ENCODE measurements at regions not wholly inside any gene's neighbourhood (a gene's known extent, or its start where the extent isn't known, plus 50 kb on each side); places are given as distances from the start of the nearest gene placed in this dataset.

DNA sequence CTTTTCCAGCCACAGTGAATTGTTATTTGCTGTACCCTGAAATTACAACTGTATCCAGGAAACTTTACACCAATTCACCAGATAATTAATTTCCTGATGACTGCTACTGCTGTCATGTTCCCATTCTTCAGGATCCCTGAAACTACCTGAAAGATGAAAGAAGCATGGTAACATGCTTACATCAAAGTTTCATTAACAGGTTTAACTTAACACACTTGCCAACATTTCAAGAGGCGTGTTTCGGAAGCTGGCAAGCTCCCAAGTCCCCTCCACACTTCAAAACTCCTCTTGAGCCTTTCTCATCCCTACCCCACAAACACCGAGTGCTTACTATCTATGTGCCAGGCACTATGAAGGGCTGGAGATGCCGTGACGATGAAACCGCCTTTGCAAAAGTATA is 88.6 kb downstream of the MPP7 start:
- TF ChIP-seq, protein P1, sequence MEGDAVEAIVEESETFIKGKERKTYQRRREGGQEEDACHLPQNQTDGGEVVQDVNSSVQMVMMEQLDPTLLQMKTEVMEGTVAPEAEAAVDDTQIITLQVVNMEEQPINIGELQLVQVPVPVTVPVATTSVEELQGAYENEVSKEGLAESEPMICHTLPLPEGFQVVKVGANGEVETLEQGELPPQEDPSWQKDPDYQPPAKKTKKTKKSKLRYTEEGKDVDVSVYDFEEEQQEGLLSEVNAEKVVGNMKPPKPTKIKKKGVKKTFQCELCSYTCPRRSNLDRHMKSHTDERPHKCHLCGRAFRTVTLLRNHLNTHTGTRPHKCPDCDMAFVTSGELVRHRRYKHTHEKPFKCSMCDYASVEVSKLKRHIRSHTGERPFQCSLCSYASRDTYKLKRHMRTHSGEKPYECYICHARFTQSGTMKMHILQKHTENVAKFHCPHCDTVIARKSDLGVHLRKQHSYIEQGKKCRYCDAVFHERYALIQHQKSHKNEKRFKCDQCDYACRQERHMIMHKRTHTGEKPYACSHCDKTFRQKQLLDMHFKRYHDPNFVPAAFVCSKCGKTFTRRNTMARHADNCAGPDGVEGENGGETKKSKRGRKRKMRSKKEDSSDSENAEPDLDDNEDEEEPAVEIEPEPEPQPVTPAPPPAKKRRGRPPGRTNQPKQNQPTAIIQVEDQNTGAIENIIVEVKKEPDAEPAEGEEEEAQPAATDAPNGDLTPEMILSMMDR (IDR thresholded peaks at IDR 0.05), result no peak
- no peak for TF ChIP-seq ZFX (IDR thresholded peaks at IDR 0.05; ENCODE audit: borderline replicate concordance)
- H3K27ac ChIP-seq, result no peak overlapping the region

DNA sequence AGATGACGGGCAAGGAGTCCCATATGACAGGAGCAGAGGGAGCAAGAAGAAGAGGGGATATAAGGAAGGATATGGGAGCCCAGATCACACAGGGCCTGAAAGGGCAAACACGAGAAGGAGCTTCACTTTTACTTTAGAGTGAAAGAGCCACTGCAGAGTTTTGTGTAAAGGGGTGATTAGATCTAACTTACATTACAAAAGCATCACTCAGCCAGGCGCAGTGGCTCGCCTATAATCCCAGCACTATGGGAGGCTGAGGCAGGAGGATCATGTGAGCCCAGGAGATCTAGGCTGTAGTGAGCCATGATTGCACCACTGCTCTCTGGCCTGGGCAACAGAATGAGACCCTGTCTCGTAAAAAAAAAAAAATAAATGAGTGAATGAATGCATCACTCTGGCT is 91.1 kb downstream of the MPP7 start:
- no peak overlapping the region for H3K27ac ChIP-seq
- TF ChIP-seq, protein P1 (IDR thresholded peaks at IDR 0.05), result no peak
- TF ChIP-seq ZFX (IDR thresholded peaks at IDR 0.05; ENCODE audit: borderline replicate concordance), result no peak

DNA sequence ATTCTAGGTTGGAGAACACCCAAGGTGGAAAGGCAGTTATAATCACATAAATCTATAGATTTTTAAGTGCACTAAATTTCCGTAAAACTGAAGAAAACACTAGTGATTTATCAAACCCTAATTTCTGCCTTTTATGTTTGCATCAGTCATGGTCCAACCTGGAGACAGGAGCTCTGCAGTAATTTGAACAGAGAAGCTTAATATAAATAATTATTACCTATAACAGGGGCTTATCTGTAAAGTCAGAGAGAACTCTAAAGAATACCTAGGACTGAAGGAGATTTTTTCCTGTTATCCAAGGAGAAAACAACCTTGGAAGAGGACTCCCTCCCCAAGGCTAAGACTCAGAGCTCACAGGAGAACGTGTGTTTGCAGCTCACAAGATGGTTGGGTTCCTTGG is 95.1 kb downstream of the MPP7 start:
- H3K27ac ChIP-seq, result no peak overlapping the region
- TF ChIP-seq, protein P1 (IDR thresholded peaks at IDR 0.05), result no peak
- TF ChIP-seq ZFX (IDR thresholded peaks at IDR 0.05; ENCODE audit: borderline replicate concordance), result no peak

DNA sequence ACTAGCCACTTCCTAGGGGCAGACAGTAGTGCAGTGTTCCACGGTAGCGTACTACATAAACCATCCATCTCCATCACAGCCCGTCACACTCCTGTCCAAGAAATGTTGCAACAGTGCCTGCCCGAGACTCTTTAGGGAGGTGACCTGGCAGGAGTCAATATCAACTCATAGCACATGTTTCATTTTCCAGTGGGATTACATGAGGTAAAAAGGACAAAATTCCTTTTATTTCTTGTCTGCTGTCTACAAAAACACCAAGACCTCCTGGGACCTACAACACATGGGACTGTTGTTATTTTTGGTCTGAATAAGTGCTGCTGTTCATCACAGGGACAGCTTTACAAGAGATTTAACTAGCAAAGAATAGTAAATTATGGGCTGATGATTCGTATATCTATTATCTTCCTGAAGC is 99.9 kb downstream of the MPP7 start:
- TF ChIP-seq ZFX (IDR thresholded peaks at IDR 0.05; ENCODE audit: borderline replicate concordance), result no peak
- TF ChIP-seq, protein P1 (IDR thresholded peaks at IDR 0.05), result no peak
- no peak overlapping the region for H3K27ac ChIP-seq

DNA sequence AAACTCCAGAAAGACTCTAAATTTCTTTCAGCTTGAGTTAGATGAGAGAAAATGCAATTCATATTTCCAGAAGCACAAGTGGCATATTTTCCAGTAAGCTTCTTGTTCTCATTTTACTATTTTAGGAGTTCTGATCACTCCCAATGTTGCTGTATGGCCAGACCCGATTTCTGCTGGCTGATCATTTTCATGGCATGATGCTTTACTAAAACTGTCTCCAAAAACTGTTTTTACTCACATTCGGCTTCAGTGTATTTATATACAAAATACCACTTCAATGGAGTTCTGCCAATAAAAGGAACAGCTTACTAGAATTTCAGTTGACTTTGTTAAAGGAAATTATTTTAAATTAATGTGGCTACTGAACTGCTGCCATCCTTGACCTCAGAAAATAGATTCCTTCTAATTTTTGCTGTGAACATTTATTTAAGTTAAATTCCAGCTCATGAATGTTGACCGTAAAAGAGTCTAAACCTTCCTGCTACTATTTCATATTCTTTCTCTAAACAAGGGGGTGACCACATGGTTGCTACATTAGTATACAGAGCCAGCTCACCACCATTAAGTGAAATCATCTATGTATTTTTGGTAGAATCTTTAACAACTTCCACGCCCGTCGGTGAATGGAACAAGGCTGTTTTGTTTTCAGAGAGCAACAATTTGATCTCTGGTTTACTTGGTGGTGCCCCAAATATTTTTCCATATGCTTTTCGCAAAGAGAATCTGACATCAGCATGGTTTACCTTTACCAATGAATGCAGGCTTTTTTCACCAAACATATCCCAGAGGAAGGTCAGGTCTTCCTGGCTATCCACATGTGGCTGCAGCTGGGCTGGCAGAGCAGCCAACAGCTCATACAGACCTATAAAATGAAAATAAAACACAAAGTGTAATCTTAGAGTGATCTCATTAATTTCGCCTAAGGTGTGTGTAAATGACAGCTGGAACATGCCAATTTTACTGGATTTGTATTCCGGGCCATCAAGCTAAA is 101.2 kb downstream of the MPP7 start:
- H3K27ac ChIP-seq, result no peak overlapping the region

DNA sequence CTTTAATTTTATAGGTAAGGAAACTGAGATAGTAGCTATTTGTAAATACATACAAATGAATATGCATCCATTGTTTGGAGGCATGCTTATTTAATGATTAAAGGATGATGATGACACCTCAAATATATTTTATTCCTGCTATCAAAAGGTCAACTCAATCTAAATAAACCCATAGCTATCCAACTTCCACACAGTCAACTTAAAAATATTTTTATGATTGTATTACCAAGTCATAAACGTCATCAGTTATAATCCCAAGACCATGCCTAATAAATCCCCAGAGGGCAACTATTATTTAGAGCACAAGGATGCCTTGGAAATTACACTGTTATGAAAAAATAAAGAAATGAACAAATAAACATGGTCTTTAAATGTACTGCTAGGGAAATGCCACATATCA is 102.1 kb downstream of the MPP7 start:
- no peak overlapping the region for H3K27ac ChIP-seq
- no peak for TF ChIP-seq ZFX (IDR thresholded peaks at IDR 0.05; ENCODE audit: borderline replicate concordance)
- TF ChIP-seq, protein P1 (IDR thresholded peaks at IDR 0.05), result no peak

More for the DNA sequence above, 101.2 kb downstream of the MPP7 start:
- TF ChIP-seq ZFX (IDR thresholded peaks at IDR 0.05; ENCODE audit: borderline replicate concordance), result no peak
- TF ChIP-seq, protein P1 (IDR thresholded peaks at IDR 0.05), result no peak

DNA sequence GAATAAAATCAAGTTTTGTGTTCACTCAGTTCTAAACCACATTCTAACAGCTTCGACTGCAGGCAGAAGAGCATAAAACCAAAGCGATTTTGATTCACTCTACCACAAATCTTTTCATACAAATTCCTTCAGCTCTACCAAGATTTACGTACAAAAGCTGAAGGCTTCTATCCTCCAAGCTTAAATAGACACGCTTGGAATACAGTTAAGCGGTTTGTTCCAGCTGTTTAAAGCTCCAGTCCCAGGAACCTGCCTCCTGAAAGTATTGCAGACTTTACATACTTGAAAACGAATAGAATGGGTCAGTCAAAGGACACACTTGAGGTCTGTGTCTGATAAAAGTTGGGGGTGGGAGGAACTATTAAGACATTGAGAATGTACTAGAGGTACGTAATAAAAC is 102.9 kb downstream of the MPP7 start:
- TF ChIP-seq, protein P1 (IDR thresholded peaks at IDR 0.05), result no peak
- TF ChIP-seq ZFX (IDR thresholded peaks at IDR 0.05; ENCODE audit: borderline replicate concordance), result no peak
- H3K27ac ChIP-seq, result no peak overlapping the region

Measured in 22Rv1 (cell line).